ENCODE measurements at regions not wholly inside any gene's neighbourhood (a gene's known extent, or its start where the extent isn't known, plus 50 kb on each side); places are given as distances from the start of the nearest gene placed in this dataset.
A peak's percentile ranks its signal among the peaks of the same experiment; 100 is the strongest.
"Not testable (repeated sequence)": the region's sequence is repeated elsewhere in the genome, so short reads cannot be mapped to it uniquely, and the experiment has no call there.

DNA sequence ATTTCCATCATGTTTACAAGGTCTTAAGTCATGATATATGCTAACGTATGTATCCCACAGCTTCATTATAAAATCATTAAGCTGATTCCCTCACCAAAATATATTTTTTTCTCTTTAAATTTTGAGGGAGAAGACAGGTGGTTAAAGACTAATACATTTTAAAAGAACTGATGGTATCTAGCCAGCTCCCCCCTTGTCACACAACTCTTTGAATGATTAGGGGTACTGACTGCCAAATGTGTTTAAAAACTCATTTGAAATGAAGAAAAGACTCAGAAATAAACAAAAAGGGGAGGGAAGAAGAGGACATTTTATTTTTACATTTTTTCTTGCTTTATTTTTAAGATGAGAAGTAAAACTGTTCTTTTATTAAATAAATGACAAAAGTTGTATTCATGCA is 805.3 kb downstream of the SATB2 start:
- POLR2A ChIA-PET: no interaction called here
- H3K4me3 Mint-ChIP-seq: no peak overlapping the region
- H3K27me3 Mint-ChIP-seq: peaks cover 0 to 2% (median 0%) of the 10 kb centered on the region in 5 donors
- H3K9me3 Mint-ChIP-seq: no peaks in the 10 kb centered on the region
- H3K27ac Mint-ChIP-seq: no peak overlapping the region
- ATAC-seq (no peak), DNase-seq (no peak)
- H3K4me1 Mint-ChIP-seq: no peaks in the 10 kb centered on the region
- H3K36me3 Mint-ChIP-seq: no peaks in the 10 kb centered on the region

DNA sequence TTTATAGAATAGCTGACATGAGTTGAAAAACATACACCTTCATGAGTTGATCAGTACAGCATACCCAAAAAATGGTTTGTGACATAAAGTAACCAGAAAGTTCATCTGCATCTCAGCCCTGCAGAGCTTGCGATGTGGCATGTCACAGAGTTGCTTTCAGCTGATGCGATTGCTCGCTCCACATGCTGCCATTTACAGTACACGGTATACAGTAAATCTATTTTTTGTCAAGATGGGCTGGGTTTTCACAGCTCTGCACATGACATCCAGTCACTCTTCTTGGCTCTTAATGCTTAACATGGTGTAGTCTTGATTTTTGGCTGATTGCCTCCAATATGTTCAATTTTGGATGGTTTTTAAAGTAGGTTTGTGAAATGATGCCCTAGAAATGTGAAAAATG is 811.9 kb downstream of the SATB2 start:
- POLR2A ChIA-PET: no interaction called here
- ATAC-seq: no peak
- Mint-ChIP-seq H3K9me3 (no peaks in the 10 kb centered on the region), H3K4me3 (no peak overlapping the region), H3K36me3 (no peaks in the 10 kb centered on the region), H3K27me3 (no peaks in the 10 kb centered on the region), H3K27ac (no peak overlapping the region), H3K4me1 (no peaks in the 10 kb centered on the region)
- no peak for DNase-seq

DNA sequence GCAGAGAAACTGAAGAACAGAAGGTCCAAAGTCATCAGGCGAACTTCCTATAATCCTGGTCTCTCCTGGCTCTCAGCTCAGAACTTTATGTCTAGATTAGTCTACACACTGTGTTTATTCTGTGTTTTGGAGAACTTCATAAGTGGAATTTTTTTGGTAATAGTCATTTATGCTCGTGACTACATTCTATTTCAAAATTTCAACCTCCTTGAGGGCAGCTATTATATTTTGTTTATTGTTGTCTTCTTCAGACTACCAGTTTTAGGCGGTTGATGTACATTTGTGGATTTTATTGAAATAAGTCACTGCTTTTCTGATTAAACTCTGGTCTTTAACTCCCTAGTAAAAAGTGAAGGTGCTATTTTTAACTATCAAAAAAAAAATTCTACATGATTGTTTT is 816.6 kb downstream of the SATB2 start:
- H3K4me1 Mint-ChIP-seq: no peaks in the 10 kb centered on the region
- no peak overlapping the region for H3K4me3 Mint-ChIP-seq
- no peaks in the 10 kb centered on the region for H3K36me3 Mint-ChIP-seq
- DNase-seq (no peak), ATAC-seq (no peak)
- no peak overlapping the region for H3K27ac Mint-ChIP-seq
- H3K27me3 Mint-ChIP-seq: peaks cover 0 to 3% (median 0%) of the 10 kb centered on the region in 5 donors
- POLR2A ChIA-PET: no interaction called here
- peaks cover 0 to 8% (median 0%) of the 10 kb centered on the region in 9 donors for H3K9me3 Mint-ChIP-seq

DNA sequence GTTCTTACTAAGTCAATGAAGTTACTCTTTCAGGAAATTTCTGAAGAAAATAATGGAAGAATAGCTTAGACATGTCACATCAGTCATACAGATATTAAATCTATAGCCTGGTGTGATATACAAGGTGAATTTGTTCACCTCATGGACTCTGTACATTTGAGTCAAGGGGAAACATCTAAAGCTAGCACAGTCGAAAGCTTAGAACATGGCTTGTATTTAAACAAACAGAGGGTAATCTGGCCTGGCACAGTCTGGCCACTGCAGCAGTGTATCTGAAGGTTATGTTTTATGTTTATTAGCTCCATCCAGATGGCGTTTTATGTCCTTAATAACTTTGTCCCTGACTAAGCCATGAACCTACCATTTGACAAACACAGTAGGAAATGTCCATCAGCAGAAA is 817.3 kb downstream of the SATB2 start:
- no peak for DNase-seq
- no peak for ATAC-seq
- POLR2A ChIA-PET: no interaction called here
- Mint-ChIP-seq H3K27me3 (peaks cover 0 to 3% (median 0%) of the 10 kb centered on the region in 5 donors), H3K27ac (no peak overlapping the region), H3K9me3 (peaks cover 0 to 8% (median 0%) of the 10 kb centered on the region in 9 donors), H3K36me3 (no peaks in the 10 kb centered on the region), H3K4me3 (no peak overlapping the region), H3K4me1 (no peaks in the 10 kb centered on the region)

DNA sequence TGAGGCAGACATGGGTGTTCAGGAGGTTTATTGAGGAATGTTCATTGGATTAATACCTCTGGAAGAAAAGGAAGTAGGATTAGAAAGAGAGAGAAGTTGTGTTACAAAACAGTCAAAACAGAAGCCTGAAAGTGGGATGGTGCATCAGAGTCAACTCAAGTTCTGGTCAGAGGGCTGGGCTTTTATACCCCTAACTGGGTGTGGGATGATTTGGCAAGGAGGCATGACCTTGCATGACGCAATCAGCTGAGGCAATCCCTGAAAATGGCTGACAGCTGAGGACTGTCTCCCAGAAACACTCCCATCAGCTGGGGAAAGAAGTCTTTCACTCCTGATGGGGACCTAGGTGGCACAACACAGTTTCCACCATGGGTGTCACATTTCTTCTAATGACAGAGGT is 818.2 kb downstream of the SATB2 start:
- peaks cover 0 to 8% (median 0%) of the 10 kb centered on the region in 9 donors for H3K9me3 Mint-ChIP-seq
- H3K36me3 Mint-ChIP-seq: no peaks in the 10 kb centered on the region
- peaks cover 0 to 3% (median 0%) of the 10 kb centered on the region in 5 donors for H3K27me3 Mint-ChIP-seq
- no peaks in the 10 kb centered on the region for H3K4me1 Mint-ChIP-seq
- ATAC-seq (no peak), DNase-seq (no peak)
- H3K4me3 Mint-ChIP-seq: no peak overlapping the region
- H3K27ac Mint-ChIP-seq: no peak overlapping the region
- POLR2A ChIA-PET: no interaction called here

DNA sequence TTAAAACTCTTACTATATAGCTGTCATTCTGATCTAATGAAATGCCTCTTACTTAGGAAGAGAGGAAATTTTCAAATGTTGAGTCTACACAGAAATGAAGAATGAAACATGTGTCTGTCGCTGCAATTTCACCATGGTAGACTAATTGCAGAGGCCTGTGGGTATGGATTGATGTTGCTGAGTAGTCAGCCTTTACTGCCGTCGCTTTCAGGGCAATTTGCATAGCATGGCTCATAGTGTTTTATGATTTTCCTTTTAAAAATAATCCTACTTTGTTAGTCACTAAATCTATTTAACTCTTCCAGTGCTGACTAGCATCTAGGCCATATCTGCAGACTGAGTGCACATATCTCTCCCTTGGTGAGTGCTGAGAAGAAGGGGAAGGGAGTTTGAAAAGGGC is 819.2 kb downstream of the SATB2 start:
- POLR2A ChIA-PET: no interaction called here
- Mint-ChIP-seq H3K27ac (no peak overlapping the region), H3K36me3 (no peaks in the 10 kb centered on the region), H3K4me3 (no peak overlapping the region), H3K4me1 (no peaks in the 10 kb centered on the region), H3K27me3 (peaks cover 0 to 3% (median 0%) of the 10 kb centered on the region in 5 donors), H3K9me3 (peaks cover 0 to 8% (median 0%) of the 10 kb centered on the region in 9 donors)
- no peak for ATAC-seq
- no peak for DNase-seq

DNA sequence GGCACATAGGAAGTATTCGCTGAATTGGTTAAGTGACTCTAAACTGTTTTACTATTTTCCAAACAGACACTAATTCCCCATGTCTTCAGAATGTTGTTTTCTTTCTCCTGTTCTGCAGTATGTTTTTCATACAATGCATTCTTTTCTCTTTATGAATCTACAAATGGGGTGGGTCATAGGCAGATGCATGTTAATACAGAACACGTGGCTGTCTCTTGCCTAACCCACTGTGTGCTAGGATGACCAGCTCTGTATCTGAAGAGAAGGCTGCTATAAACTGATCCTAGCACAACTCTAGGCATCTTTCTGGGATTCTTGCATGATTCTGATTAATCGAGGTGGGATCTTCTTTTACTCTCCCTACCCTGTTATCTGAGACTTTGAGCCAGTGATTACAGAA is 826.0 kb downstream of the PLCL1 start:
- Mint-ChIP-seq H3K9me3 (peaks cover 0 to 3% (median 0%) of the 10 kb centered on the region in 9 donors), H3K36me3 (no peaks in the 10 kb centered on the region), H3K4me3 (no peak overlapping the region), H3K27ac (no peak overlapping the region), H3K27me3 (peaks cover 0 to 7% (median 0%) of the 10 kb centered on the region in 5 donors), H3K4me1 (no peaks in the 10 kb centered on the region)
- POLR2A ChIA-PET: no interaction called here
- ATAC-seq (no peak), DNase-seq (no peak)

DNA sequence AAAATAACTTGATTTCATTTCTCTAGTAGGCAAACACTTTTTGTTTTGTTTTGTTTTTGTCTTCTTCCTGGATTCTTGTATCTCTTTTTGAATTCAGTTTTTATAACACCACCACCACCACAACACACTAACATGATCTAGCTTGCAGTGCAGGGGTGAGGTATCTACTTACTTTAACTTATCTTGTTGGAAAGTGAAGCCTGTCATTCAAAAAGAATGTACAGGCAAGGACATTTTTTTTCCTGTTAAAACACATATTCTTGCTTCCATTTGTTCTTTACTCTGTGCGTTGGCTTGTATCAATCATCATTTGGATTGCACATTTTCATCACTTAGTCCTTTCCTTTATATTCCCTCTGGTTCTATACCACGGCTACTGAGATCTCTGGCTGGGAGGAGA is 824.2 kb downstream of the PLCL1 start:
- H3K4me3 Mint-ChIP-seq: no peak overlapping the region
- no peaks in the 10 kb centered on the region for H3K4me1 Mint-ChIP-seq
- DNase-seq (no peak), ATAC-seq (no peak)
- POLR2A ChIA-PET: no interaction called here
- H3K27me3 Mint-ChIP-seq: peaks cover 0 to 7% (median 0%) of the 10 kb centered on the region in 5 donors
- H3K9me3 Mint-ChIP-seq: peaks cover 0 to 6% (median 0%) of the 10 kb centered on the region in 9 donors
- no peaks in the 10 kb centered on the region for H3K36me3 Mint-ChIP-seq
- no peak overlapping the region for H3K27ac Mint-ChIP-seq

DNA sequence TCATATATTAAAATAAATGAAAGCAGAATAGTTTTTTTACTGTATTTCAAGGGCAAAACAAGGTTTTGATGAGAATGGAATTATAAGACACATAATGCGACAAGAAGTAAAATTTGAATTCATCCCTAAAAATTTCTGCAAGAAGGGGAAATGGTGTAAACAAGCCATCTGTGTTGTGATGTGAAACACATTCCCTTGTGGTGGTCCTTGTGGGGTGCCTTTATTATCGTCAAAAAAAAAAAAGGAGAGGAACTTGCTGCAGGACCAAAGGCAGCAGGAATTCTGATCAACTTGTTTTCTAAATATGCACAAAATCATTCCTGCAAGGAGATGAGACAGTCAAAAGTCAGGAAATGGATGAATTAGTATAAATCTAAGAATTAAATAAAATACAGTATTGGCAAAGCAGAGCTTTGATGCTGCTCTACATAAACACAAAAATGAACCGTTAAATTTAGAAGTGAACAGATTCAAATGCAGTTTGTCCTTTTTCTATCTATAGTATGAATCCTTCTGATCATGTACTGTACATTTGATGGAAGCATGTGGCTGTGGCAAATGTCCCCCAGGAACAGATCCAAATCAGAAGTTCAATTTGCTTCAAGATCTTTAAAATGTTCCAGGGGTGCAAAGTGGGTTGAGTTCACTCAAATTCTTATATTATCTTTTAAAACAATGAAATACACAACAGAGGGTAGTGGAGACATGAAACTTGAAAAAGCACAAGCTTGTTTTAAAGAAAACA is 818.8 kb downstream of the PLCL1 start:
- no peak overlapping the region for H3K4me3 Mint-ChIP-seq
- POLR2A ChIA-PET: no interaction called here
- no peaks in the 10 kb centered on the region for H3K36me3 Mint-ChIP-seq
- no peaks in the 10 kb centered on the region for H3K4me1 Mint-ChIP-seq
- DNase-seq (no peak), ATAC-seq (no peak)
- no peak overlapping the region for H3K27ac Mint-ChIP-seq
- no peaks in the 10 kb centered on the region for H3K27me3 Mint-ChIP-seq
- H3K9me3 Mint-ChIP-seq: peaks cover 0 to 13% (median 0%) of the 10 kb centered on the region in 9 donors

DNA sequence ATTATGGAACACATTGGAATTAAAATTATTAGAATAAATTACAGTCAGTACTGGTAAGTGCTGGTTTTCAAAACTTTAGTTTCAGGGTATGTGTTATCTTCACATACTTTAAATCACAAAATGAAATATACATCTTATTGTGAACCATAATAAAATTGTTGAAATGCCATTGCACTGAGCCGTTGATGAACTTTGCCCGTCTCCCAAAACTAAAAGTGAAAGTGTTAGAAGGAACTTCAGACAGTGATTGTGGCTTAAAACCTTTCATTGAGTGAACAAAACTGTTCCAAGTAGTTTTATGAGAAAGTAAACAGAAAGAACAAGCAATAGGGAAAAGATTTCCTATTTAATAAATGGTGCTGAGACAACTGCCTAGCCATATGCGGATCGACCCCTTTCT is 811.6 kb downstream of the PLCL1 start:
- POLR2A ChIA-PET: no interaction called here
- ATAC-seq (no peak), DNase-seq (no peak)
- H3K36me3 Mint-ChIP-seq: no peaks in the 10 kb centered on the region
- H3K27ac Mint-ChIP-seq: no peak overlapping the region
- H3K9me3 Mint-ChIP-seq: peaks cover 0 to 9% (median 0%) of the 10 kb centered on the region in 9 donors
- peaks cover 0 to 5% (median 0%) of the 10 kb centered on the region in 5 donors for H3K27me3 Mint-ChIP-seq
- H3K4me3 Mint-ChIP-seq: peak overlapping the region in 1 of 10 donors; percentile 36
- H3K4me1 Mint-ChIP-seq: peaks cover 0 to 4% (median 0%) of the 10 kb centered on the region in 4 donors

DNA sequence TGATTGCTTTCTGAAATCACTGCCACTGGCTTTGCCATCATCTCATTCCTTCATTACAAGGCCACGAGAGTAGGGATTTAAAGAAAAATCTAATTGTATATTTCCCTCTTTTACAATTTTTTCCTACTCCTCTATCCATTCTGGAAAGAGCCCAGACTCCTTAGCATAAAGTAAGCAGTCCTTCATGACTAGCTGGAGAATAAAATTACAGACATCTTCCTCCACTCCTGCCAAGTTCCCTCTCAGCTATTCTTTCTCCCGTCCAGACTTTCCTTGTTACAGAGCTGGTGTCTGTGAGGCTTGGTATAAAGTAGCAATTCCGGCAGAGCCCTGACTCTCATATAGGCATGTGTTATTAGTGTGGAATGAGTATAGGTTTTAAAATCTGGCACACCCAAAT is 806.8 kb downstream of the PLCL1 start:
- POLR2A ChIA-PET: no interaction called here
- DNase-seq: no peak
- peaks cover 0 to 5% (median 0%) of the 10 kb centered on the region in 5 donors for H3K27me3 Mint-ChIP-seq

DNA sequence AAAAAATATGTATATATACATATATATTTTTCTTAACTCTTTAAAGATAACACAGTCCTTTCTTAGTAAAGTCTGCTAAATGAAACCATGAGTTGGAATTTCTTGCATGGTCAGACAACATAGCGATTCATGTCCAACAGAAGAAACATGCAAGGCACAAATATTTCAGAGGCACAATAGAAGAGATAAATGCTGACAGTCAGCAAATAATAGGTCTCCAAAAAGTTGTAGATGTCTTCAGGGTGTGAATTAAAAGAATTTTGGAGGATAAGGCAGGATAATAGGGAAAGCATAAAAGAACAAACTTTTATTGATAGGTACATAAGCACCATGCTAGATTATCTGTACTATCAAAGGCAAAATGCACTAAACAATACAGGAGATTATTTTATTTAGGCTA is 800.2 kb downstream of the PLCL1 start:
- Mint-ChIP-seq H3K9me3 (peaks cover 0 to 21% (median 1%) of the 10 kb centered on the region in 9 donors), H3K4me3 (no peak overlapping the region), H3K4me1 (no peaks in the 10 kb centered on the region), H3K27me3 (peaks cover 0 to 5% (median 0%) of the 10 kb centered on the region in 5 donors), H3K36me3 (peaks cover 0 to 5% (median 0%) of the 10 kb centered on the region in 3 donors), H3K27ac (peak overlapping the region in 1 of 10 donors; percentile 2)
- ATAC-seq (no peak), DNase-seq (no peak)
- POLR2A ChIA-PET: no interaction called here

More for the DNA sequence above, 806.8 kb downstream of the PLCL1 start:
- ATAC-seq: no peak
- H3K4me1 Mint-ChIP-seq: peaks cover 0 to 2% (median 0%) of the 10 kb centered on the region in 4 donors
- H3K4me3 Mint-ChIP-seq: no peak overlapping the region
- H3K27ac Mint-ChIP-seq: no peak overlapping the region
- no peaks in the 10 kb centered on the region for H3K36me3 Mint-ChIP-seq
- peaks cover 0 to 4% (median 0%) of the 10 kb centered on the region in 9 donors for H3K9me3 Mint-ChIP-seq

DNA sequence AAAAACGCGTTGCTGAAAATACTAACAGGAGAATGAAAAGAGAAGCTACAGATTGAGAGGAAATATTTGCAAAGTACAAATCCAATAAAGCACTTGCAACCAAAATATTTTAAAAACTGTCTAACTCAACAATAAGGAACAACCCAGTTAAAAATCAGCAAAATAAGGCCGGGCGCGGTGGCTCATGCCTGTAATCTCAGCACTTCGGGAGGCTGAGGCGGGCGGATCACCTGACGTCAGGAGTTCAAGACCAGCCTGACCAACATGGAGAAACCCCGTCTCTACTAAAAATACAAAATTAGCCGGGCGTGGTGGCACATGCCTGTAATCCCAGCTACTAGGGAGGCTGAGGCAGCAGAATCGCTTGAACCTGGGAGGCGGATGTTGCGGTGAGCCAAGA is 798.6 kb downstream of the PLCL1 start:
- H3K4me3 Mint-ChIP-seq, POLR2A ChIA-PET, H3K4me1 Mint-ChIP-seq, H3K36me3 Mint-ChIP-seq, DNase-seq, ATAC-seq, H3K27me3 Mint-ChIP-seq, H3K27ac Mint-ChIP-seq: not testable (repeated sequence)
- H3K9me3 Mint-ChIP-seq: peaks cover 0 to 21% (median 1%) of the 10 kb centered on the region in 9 donors

DNA sequence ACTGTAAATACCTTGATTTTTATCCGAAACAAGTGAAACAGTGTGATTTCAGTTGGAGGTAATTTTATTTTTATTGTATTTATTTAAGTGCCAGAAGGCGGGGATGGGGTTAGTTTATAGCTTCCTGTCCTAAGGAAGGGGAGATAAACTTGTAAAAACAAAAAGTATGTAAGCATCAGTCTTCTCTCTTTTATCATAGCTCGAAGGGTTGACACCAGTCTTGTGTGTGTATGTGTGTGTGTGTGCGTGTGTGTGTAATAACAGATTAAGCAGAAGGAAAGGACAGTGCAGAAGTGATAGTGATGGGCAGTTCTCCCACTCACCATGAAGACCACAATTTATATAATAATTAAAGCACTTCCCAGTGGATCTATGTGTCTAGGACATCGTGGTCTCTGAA is 793.3 kb downstream of the PLCL1 start:
- Mint-ChIP-seq H3K27me3 (peaks cover 0 to 7% (median 0%) of the 10 kb centered on the region in 5 donors), H3K36me3 (peaks cover 0 to 5% (median 0%) of the 10 kb centered on the region in 3 donors), H3K27ac (no peak overlapping the region), H3K4me3 (no peak overlapping the region), H3K4me1 (no peaks in the 10 kb centered on the region), H3K9me3 (peaks cover 0 to 12% (median 0%) of the 10 kb centered on the region in 9 donors)
- DNase-seq (no peak), ATAC-seq (no peak)
- POLR2A ChIA-PET: no interaction called here
